ENCODE measurements at regions not wholly inside any gene's neighbourhood (a gene's known extent, or its start where the extent isn't known, plus 50 kb on each side); places are given as distances from the start of the nearest gene placed in this dataset.

GRCh38 chr6:135583256-135583761 is 85.8 kb upstream of the AHI1 start:
- TF ChIP-seq, protein P1, sequence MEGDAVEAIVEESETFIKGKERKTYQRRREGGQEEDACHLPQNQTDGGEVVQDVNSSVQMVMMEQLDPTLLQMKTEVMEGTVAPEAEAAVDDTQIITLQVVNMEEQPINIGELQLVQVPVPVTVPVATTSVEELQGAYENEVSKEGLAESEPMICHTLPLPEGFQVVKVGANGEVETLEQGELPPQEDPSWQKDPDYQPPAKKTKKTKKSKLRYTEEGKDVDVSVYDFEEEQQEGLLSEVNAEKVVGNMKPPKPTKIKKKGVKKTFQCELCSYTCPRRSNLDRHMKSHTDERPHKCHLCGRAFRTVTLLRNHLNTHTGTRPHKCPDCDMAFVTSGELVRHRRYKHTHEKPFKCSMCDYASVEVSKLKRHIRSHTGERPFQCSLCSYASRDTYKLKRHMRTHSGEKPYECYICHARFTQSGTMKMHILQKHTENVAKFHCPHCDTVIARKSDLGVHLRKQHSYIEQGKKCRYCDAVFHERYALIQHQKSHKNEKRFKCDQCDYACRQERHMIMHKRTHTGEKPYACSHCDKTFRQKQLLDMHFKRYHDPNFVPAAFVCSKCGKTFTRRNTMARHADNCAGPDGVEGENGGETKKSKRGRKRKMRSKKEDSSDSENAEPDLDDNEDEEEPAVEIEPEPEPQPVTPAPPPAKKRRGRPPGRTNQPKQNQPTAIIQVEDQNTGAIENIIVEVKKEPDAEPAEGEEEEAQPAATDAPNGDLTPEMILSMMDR (IDR thresholded peaks at IDR 0.05) = no peak
- TF ChIP-seq EP300 (IDR thresholded peaks at IDR 0.05) = no peak
